Smooth muscle cell (in vitro differentiated cells): ENCODE measurements at regions not wholly inside any gene's neighbourhood (a gene's known extent, or its start where the extent isn't known, plus 50 kb on each side); places are given as distances from the start of the nearest gene placed in this dataset.

Experiments
- DNase-seq: peaks from one replicate; lab custom pipeline; 2025; ENCODE audit not compliant: unreplicated experiment; lab: John Stamatoyannopoulos, UW
- H2AFZ ChIP-seq: fragments of 200-600 bp; sonication (generic); 2 replicates; pipeline ENCODE4 v1.6.0; 2016; ENCODE audit warnings: antibody characterized with exemption, low read depth, mild to moderate bottlenecking
- H3F3A ChIP-seq: fragments of 200-600 bp; sonication (generic); 2 replicates; pipeline ENCODE4 v1.6.0; 2017; ENCODE audit warnings: antibody characterized with exemption, low read depth
- H3K27ac ChIP-seq: fragments of 200-600 bp; sonication (generic); 2 replicates; pipeline ENCODE4 v1.5.1; 2016; ENCODE audit warnings: low read depth, mild to moderate bottlenecking
- H3K27me3 ChIP-seq: fragments of 200-600 bp; sonication (generic); 2 replicates; pipeline ENCODE4 v1.6.1; 2016; ENCODE audit warnings: low read depth, mild to moderate bottlenecking
- H3K36me3 ChIP-seq: fragments of 200-600 bp; sonication (generic); 2 replicates; pipeline ENCODE4 v1.5.1; 2016; ENCODE audit warnings: low read depth
- H3K4me1 ChIP-seq: fragments of 200-600 bp; sonication (generic); 2 replicates; pipeline ENCODE4 v1.5.1; 2016; ENCODE audit warnings: low read depth
- H3K4me2 ChIP-seq: fragments of 200-600 bp; sonication (generic); 2 replicates; pipeline ENCODE4 v1.6.0; 2016; ENCODE audit warnings: mild to moderate bottlenecking
- H3K4me3 ChIP-seq: fragments of 200-600 bp; sonication (generic); 2 replicates; pipeline ENCODE4 v1.5.1; 2016; ENCODE audit warnings: mild to moderate bottlenecking
- H3K79me2 ChIP-seq: fragments of 200-600 bp; sonication (generic); 2 replicates; pipeline ENCODE4 v1.6.0; 2016; ENCODE audit warnings: low read depth, mild to moderate bottlenecking
- H3K9ac ChIP-seq: fragments of 200-600 bp; sonication (generic); 2 replicates; pipeline ENCODE4 v1.6.0; 2016; ENCODE audit warnings: low read depth
- H3K9me3 ChIP-seq: fragments of 200-600 bp; sonication (generic); replicated peaks from 2 replicates; pipeline ENCODE4 v1.5.1; 2016; ENCODE audit warnings: low read depth
- H4K20me1 ChIP-seq: fragments of 200-600 bp; sonication (generic); 2 replicates; pipeline ENCODE4 v1.6.0; 2016; ENCODE audit warnings: low read depth
- CTCF ChIP-seq: fragments of 200-600 bp; sonication (generic); IDR thresholded peaks from 2 replicates; pipeline ENCODE4 v1.5.1; 2017; ENCODE audit warnings: borderline replicate concordance, mild to moderate bottlenecking, antibody characterized with exemption; ENCODE audit not compliant: insufficient read depth, poor library complexity, severe bottlenecking
- WGBS: methylation state at CpG from one replicate; pipeline ENCODE4 v1.1.7; 2016; ENCODE audit warnings: low lambda C conversion rate; 5-methylcytosine and 5-hydroxymethylcytosine counted together

GRCh38 chr14:55921511-55921910 lies 196.7 kb upstream of the PELI2 start:
- Histone ChIP-seq H3K27me3 (no peaks in the 10 kb centered on the region), H3K4me3 (no peak overlapping the region), H4K20me1 (no peaks in the 10 kb centered on the region), H3K27ac (no peak overlapping the region), H3K9me3 (no peaks in the 10 kb centered on the region), H3K36me3 (no peaks in the 10 kb centered on the region), H2AFZ (no peak overlapping the region), H3F3A (no peaks in the 10 kb centered on the region), H3K4me1 (no peaks in the 10 kb centered on the region), H3K9ac (no peak overlapping the region), H3K4me2 (no peak overlapping the region), H3K79me2 (no peaks in the 10 kb centered on the region)
- no peak for DNase-seq
- TF ChIP-seq CTCF: no peak
- 100% methylated on average over 1 of the region's 1 CpG for WGBS

DNA sequence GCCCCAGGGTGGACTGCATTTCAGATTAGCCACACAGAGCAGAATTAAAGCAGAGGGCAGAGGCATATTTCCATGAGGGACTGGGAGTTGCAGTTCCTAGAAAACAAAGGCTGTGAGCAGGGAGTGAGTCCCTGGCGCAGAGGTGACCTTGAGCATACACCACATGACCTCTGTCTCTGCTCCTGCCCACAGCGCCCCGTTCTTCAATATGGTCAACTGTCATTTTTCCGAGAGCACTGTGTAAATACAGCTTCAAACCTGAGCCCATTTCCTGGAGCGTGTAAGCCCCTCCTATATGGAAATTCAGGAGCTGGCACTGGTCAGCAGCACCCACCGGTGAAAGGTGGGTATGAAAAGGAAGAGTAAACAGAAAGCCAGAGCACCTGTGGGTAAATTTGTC lies 192.2 kb upstream of the PELI2 start:
- no peak for TF ChIP-seq CTCF
- Histone ChIP-seq H3K4me3 (no peak overlapping the region), H3F3A (no peaks in the 10 kb centered on the region), H3K4me2 (no peak overlapping the region), H3K79me2 (no peaks in the 10 kb centered on the region), H3K36me3 (no peaks in the 10 kb centered on the region), H3K27me3 (no peaks in the 10 kb centered on the region), H2AFZ (no peak overlapping the region), H3K27ac (no peak overlapping the region), H3K9me3 (no peaks in the 10 kb centered on the region), H3K4me1 (no peaks in the 10 kb centered on the region), H4K20me1 (no peaks in the 10 kb centered on the region), H3K9ac (no peak overlapping the region)
- no peak for DNase-seq
- 92% methylated on average over 6 of the region's 6 CpGs for WGBS

- H4K20me1 ChIP-seq: no peaks in the 10 kb centered on the region
- H3K36me3 ChIP-seq: no peaks in the 10 kb centered on the region
- H3K27me3 ChIP-seq: no peaks in the 10 kb centered on the region
- H3K9me3 ChIP-seq: no peaks in the 10 kb centered on the region
- H3K79me2 ChIP-seq: no peaks in the 10 kb centered on the region
- no peak overlapping the region for H3K27ac ChIP-seq
- H3K9ac ChIP-seq: no peak overlapping the region
- no peak for TF ChIP-seq CTCF
- no peaks in the 10 kb centered on the region for H3F3A ChIP-seq
- H3K4me2 ChIP-seq: no peak overlapping the region
- 91% methylated on average over 2 of the region's 2 CpGs for WGBS
- no peak overlapping the region for H3K4me3 ChIP-seq
- DNase-seq: no peak
- H3K4me1 ChIP-seq: no peaks in the 10 kb centered on the region
- H2AFZ ChIP-seq: no peak overlapping the region
Measured at GRCh38 chr14:55927028-55927427, 191.2 kb upstream of the PELI2 start.

DNA sequence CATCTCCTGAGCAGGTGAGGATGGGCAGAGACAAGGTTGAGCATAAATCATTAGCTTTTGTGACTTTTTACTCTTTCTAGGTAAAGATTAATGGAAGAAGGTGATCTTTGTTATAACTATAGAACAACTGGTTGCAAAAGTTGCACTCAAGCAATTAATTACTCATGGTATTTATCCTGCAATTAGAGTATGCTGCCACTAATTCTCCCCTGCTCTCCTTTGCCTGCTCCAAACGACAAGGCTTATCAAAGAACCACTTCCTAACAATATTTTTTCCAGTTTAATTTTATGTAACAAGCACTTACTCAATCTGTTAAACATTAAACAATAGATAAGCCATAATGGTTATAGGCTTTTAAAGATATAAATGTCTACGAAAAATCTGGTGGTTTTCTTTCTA lies 189.9 kb upstream of the PELI2 start:
- Histone ChIP-seq H3K9me3 (no peaks in the 10 kb centered on the region), H3K4me2 (no peak overlapping the region), H3K4me3 (no peak overlapping the region), H4K20me1 (no peaks in the 10 kb centered on the region), H3K27me3 (no peaks in the 10 kb centered on the region), H3K79me2 (no peaks in the 10 kb centered on the region), H3K36me3 (no peaks in the 10 kb centered on the region), H3K4me1 (no peaks in the 10 kb centered on the region), H3F3A (no peaks in the 10 kb centered on the region), H2AFZ (no peak overlapping the region), H3K9ac (no peak overlapping the region), H3K27ac (no peak overlapping the region)
- no peak for TF ChIP-seq CTCF
- DNase-seq: no peak
- 49% methylated on average over 2 of the region's 2 CpGs for WGBS
